IMR-90 (cell line): ENCODE measurements at regions not wholly inside any gene's neighbourhood (a gene's known extent, or its start where the extent isn't known, plus 50 kb on each side); places are given as distances from the start of the nearest gene placed in this dataset.

ENCODE experiments used
- ATAC-seq: fragments of 200-7000 bp; cut with Tn5 transposase; 2 replicates; pipeline ENCODE4 v1.9.1; 2020; ENCODE audit warnings: low read depth, mild to moderate bottlenecking, moderate library complexity
- BruUV-seq: library from RNA; stranded (reverse); fragments of 400-500 nt; replicated peaks from 2 replicates; lab custom pipeline; 2021; lab: Mats Ljungman, UMichigan
- CTCF ChIA-PET: fragments of 300-600 bp; formaldehyde crosslinking; extraction: SDS; loops from one replicate; lab custom pipeline; 2021; ENCODE audit warnings: antibody characterized with exemption; lab: Yijun Ruan, JAX
- POLR2A ChIA-PET: fragments of 300-600 bp; sonication (Branson Sonifier 250); formaldehyde crosslinking; loops from one replicate; lab custom pipeline; 2022; ENCODE audit warnings: antibody characterized with exemption; ENCODE audit not compliant: unreplicated experiment; lab: Charles Lee
- DNase-seq: peaks from one replicate; pipeline ENCODE4 v3.0.0; 2013
- H2AFZ ChIP-seq: replicated peaks from 2 replicates; pipeline ENCODE3; 2013; ENCODE audit warnings: low read length, mild to moderate bottlenecking; ENCODE audit not compliant: poor library complexity
- H2AK5ac ChIP-seq: 2 replicates; pipeline ENCODE4 v1.6.1; 2013; ENCODE audit warnings: low read depth, low read length, inconsistent platforms
- H2AK9ac ChIP-seq: replicated peaks from 2 replicates; pipeline ENCODE3; 2013; ENCODE audit warnings: mild to moderate bottlenecking, low read depth, low read length, moderate library complexity; ENCODE audit not compliant: poor library complexity
- H2BK120ac ChIP-seq: 2 replicates; pipeline ENCODE4 v1.6.1; 2013; ENCODE audit warnings: low read depth, low read length, inconsistent platforms
- H2BK15ac ChIP-seq: 3 replicates; pipeline ENCODE4 v1.6.1; 2013; ENCODE audit warnings: low read depth, low read length, inconsistent platforms
- H2BK20ac ChIP-seq: 2 replicates; pipeline ENCODE4 v1.6.1; 2013; ENCODE audit warnings: low read depth, mild to moderate bottlenecking, inconsistent platforms, low read length, moderate library complexity
- H2BK5ac ChIP-seq: 2 replicates; pipeline ENCODE4 v1.6.1; 2013; ENCODE audit warnings: mild to moderate bottlenecking, low read depth, low read length, inconsistent platforms; ENCODE audit not compliant: poor library complexity, severe bottlenecking
- H3K14ac ChIP-seq: replicated peaks from 2 replicates; pipeline ENCODE4 v1.6.1; 2013; ENCODE audit warnings: low read depth, low read length, inconsistent platforms
- H3K18ac ChIP-seq: 2 replicates; pipeline ENCODE4 v1.6.1; 2013; ENCODE audit warnings: low read depth, low read length, control low read depth
- H3K23ac ChIP-seq: 2 replicates; pipeline ENCODE4 v1.6.1; 2013; ENCODE audit warnings: low read depth, low read length, inconsistent platforms
- H3K27ac ChIP-seq: 2 replicates; pipeline ENCODE4 v1.5.1; 2013; ENCODE audit warnings: mild to moderate bottlenecking, control low read depth, low read length; ENCODE audit not compliant: insufficient read depth
- H3K27me3 ChIP-seq: 2 replicates; pipeline ENCODE4 v1.6.1; 2013; ENCODE audit warnings: low read length; ENCODE audit not compliant: control insufficient read depth, insufficient read depth
- H3K36me3 ChIP-seq: 2 replicates; pipeline ENCODE4 v1.6.1; 2013; ENCODE audit warnings: low read length, mixed read lengths; ENCODE audit not compliant: control insufficient read depth, insufficient read depth
- H3K4ac ChIP-seq: 2 replicates; pipeline ENCODE4 v1.6.1; 2013; ENCODE audit warnings: low read depth, low read length, inconsistent platforms
- H3K4me1 ChIP-seq: 2 replicates; pipeline ENCODE4 v1.6.1; 2013; ENCODE audit warnings: low read length, mixed read lengths; ENCODE audit not compliant: control insufficient read depth, insufficient read depth
- H3K4me2 ChIP-seq: 2 replicates; pipeline ENCODE4 v1.6.1; 2013; ENCODE audit warnings: low read depth, mild to moderate bottlenecking, control low read depth, low read length, moderate library complexity
- H3K4me3 ChIP-seq: 2 replicates; pipeline ENCODE4 v1.5.1; 2013; ENCODE audit warnings: low read depth, mild to moderate bottlenecking, control low read depth, low read length, moderate library complexity; ENCODE audit not compliant: insufficient read depth
- H3K56ac ChIP-seq: 2 replicates; pipeline ENCODE4 v1.6.1; 2013; ENCODE audit warnings: low read length, inconsistent platforms; ENCODE audit not compliant: insufficient read depth; ENCODE audit errors: extremely low read depth
- H3K79me1 ChIP-seq, 2 experiments: 2 replicates each; pipeline ENCODE4 v1.6.1; 2013; ENCODE audit warnings: low read length in 2 of 2, inconsistent platforms in 1 of 2, low read depth in 1 of 2
- H3K9ac ChIP-seq: 2 replicates; pipeline ENCODE4 v1.6.1; 2013; ENCODE audit warnings: low read depth, low read length, control low read depth
- H3K9me1 ChIP-seq: 2 replicates; pipeline ENCODE4 v1.6.1; 2013; ENCODE audit warnings: low read length, inconsistent platforms; ENCODE audit not compliant: insufficient read depth
- H3K9me3 ChIP-seq: 2 replicates; pipeline ENCODE4 v1.6.1; 2013; ENCODE audit warnings: low read length; ENCODE audit not compliant: control insufficient read depth, insufficient read depth
- H4K20me1 ChIP-seq: 2 replicates; pipeline ENCODE4 v1.6.1; 2013; ENCODE audit warnings: low read length, inconsistent platforms; ENCODE audit not compliant: insufficient read depth
- H4K5ac ChIP-seq: 2 replicates; pipeline ENCODE4 v1.6.1; 2013; ENCODE audit warnings: mild to moderate bottlenecking, low read depth, low read length, control low read depth
- H4K8ac ChIP-seq, 2 experiments: 2 replicates each; pipeline ENCODE4 v1.6.1; 2013; ENCODE audit warnings: low read depth in 2 of 2, low read length in 2 of 2, control low read depth in 1 of 2, inconsistent platforms in 1 of 2
- H4K91ac ChIP-seq: 2 replicates; pipeline ENCODE4 v1.6.1; 2013; ENCODE audit warnings: low read depth, low read length, inconsistent platforms; ENCODE audit not compliant: insufficient read depth
- BHLHE40 ChIP-seq: fragments of 150-350 bp; IDR thresholded peaks from 2 replicates; pipeline ENCODE4 v1.6.1; 2016; ENCODE audit warnings: mild to moderate bottlenecking, low read depth, low read length
- CEBPB ChIP-seq: IDR thresholded peaks from 2 replicates; pipeline ENCODE4 v1.6.1; 2012; ENCODE audit warnings: low read depth, low read length, improper control_type of control experiment
- CHD1 ChIP-seq: IDR thresholded peaks from 2 replicates; pipeline ENCODE4 v1.6.1; 2012; ENCODE audit warnings: low read depth, low read length, improper control_type of control experiment
- CTCF ChIP-seq: conservative IDR thresholded peaks from 2 replicates; pipeline ENCODE4 v1.5.1; 2012; ENCODE audit warnings: mild to moderate bottlenecking, low read depth, low read length, improper control_type of control experiment
- ELK1 ChIP-seq: fragments of 150-350 bp; IDR thresholded peaks from 2 replicates; pipeline ENCODE4 v1.6.1; 2016; ENCODE audit warnings: low read depth, mild to moderate bottlenecking, low read length, moderate library complexity, borderline replicate concordance
- FOS ChIP-seq: fragments of 150-350 bp; IDR thresholded peaks from 2 replicates; pipeline ENCODE4 v1.6.1; 2016; ENCODE audit warnings: low read depth, low read length
- MAFK ChIP-seq: IDR thresholded peaks from 2 replicates; pipeline ENCODE4 v1.6.1; 2012; ENCODE audit warnings: low read depth, low read length, improper control_type of control experiment
- MAZ ChIP-seq: IDR thresholded peaks from 2 replicates; pipeline ENCODE4 v1.6.1; 2012; ENCODE audit warnings: low read depth, mild to moderate bottlenecking, low read length, improper control_type of control experiment, moderate library complexity, borderline replicate concordance
- MXI1 ChIP-seq: IDR thresholded peaks from 2 replicates; pipeline ENCODE4 v1.6.1; 2012; ENCODE audit warnings: low read depth, mild to moderate bottlenecking, low read length, moderate library complexity, borderline replicate concordance
- NFE2L2 ChIP-seq: fragments of 150-350 bp; IDR thresholded peaks from 2 replicates; pipeline ENCODE4 v1.6.1; 2016; ENCODE audit warnings: low read depth, mild to moderate bottlenecking, low read length
- POLR2A ChIP-seq: IDR thresholded peaks from 2 replicates; pipeline ENCODE4 v1.6.1; 2012; ENCODE audit warnings: mild to moderate bottlenecking, low read depth, low read length
- RAD21 ChIP-seq: IDR thresholded peaks from 2 replicates; pipeline ENCODE4 v1.6.1; 2012; ENCODE audit warnings: low read length, improper control_type of control experiment
- RCOR1 ChIP-seq: IDR thresholded peaks from 2 replicates; pipeline ENCODE4 v1.6.1; 2012; ENCODE audit warnings: mild to moderate bottlenecking, low read length, improper control_type of control experiment; ENCODE audit not compliant: insufficient replicate concordance
- RFX5 ChIP-seq: IDR thresholded peaks from 2 replicates; pipeline ENCODE4 v1.8.0; 2012; ENCODE audit warnings: low read depth, mild to moderate bottlenecking, low read length, moderate library complexity
- SMC3 ChIP-seq: fragments of 150-350 bp; IDR thresholded peaks from 2 replicates; pipeline ENCODE4 v1.6.1; 2016; ENCODE audit warnings: low read depth, mild to moderate bottlenecking, antibody characterized with exemption, low read length, moderate library complexity
- USF2 ChIP-seq: fragments of 150-350 bp; IDR thresholded peaks from 2 replicates; pipeline ENCODE4 v1.6.1; 2017; ENCODE audit warnings: mild to moderate bottlenecking, antibody characterized with exemption, low read length, low read depth
- dilution Hi-C: fragments of 300-500 bp; cut with HindIII; formaldehyde crosslinking; loops from one replicate; pipeline ENCODE4 v1.14.3; 2018; ENCODE audit warnings: low sequenced_read_pairs; ENCODE audit not compliant: unreplicated experiment
- in situ Hi-C: fragments of 300-500 bp; cut with MboI; formaldehyde crosslinking; loops from 3 replicates; pipeline ENCODE4 v1.14.3; 2019; ENCODE audit warnings: low sequenced_read_pairs, inconsistent platforms, mixed read lengths
- intact Hi-C: fragments of 100-400 bp; cut with micrococcal nuclease; formaldehyde crosslinking; loops from 2 replicates; pipeline ENCODE4 v1.10.0; 2022

GRCh38 chr2:57569396-57569795 lies 477.2 kb upstream of the VRK2 start:
- Histone ChIP-seq H4K8ac (no peak overlapping the region), H2BK5ac (no peak overlapping the region), H3K18ac (no peak overlapping the region), H3K14ac (no peak overlapping the region), H3K36me3 (no peaks in the 10 kb centered on the region), H3K23ac (no peak overlapping the region), H3K9me1 (no peaks in the 10 kb centered on the region), H3K9ac (no peak overlapping the region), H3K56ac (no peak overlapping the region), H2BK20ac (no peak overlapping the region), H3K4ac (no peak overlapping the region), H3K9me3 (no peaks in the 10 kb centered on the region), H3K27me3 (no peaks in the 10 kb centered on the region), H2AFZ (no peak overlapping the region), H3K4me1 (no peaks in the 10 kb centered on the region), H4K20me1 (no peaks in the 10 kb centered on the region), H2AK9ac (no peak overlapping the region), H4K91ac (no peak overlapping the region), H2BK120ac (no peak overlapping the region), H3K79me1 (no peaks in the 10 kb centered on the region), H3K4me2 (no peak overlapping the region), H3K27ac (no peak overlapping the region), H3K4me3 (no peak overlapping the region), H2BK15ac (no peak overlapping the region), H2AK5ac (no peak overlapping the region), H4K5ac (no peak overlapping the region)
- ChIA-PET POLR2A (no interaction called here), CTCF (no interaction called here)
- ATAC-seq (no peak), DNase-seq (no peak)
- TF ChIP-seq SMC3: no peak
- TF ChIP-seq RAD21: no peak
- no peak for TF ChIP-seq FOS
- TF ChIP-seq CEBPB: no peak
- no peak for TF ChIP-seq MAFK
- no peak for TF ChIP-seq BHLHE40
- no peak for TF ChIP-seq MXI1
- no peak for TF ChIP-seq USF2
- TF ChIP-seq RCOR1: no peak
- TF ChIP-seq MAZ: no peak
- TF ChIP-seq CTCF: no peak
- no peak for TF ChIP-seq RFX5
- TF ChIP-seq ELK1: no peak
- TF ChIP-seq NFE2L2: no peak
- no peak for TF ChIP-seq POLR2A
- no peak for TF ChIP-seq CHD1
- dilution Hi-C loops: no loop called here
- BruUV-seq: no TSS peak
- in situ Hi-C loops: no loop called here
- intact Hi-C loops: no loop called here
